Activated T-helper 1 cell treated with anti-CD3 and anti-CD28 coated beads, Interleukin-2, amount 50 U/mL, for 16 hours (primary cell): ENCODE measurements at regions not wholly inside any gene's neighbourhood (a gene's known extent, or its start where the extent isn't known, plus 50 kb on each side); places are given as distances from the start of the nearest gene placed in this dataset.

ENCODE experiments used
- DNase-seq, 2 donors: peaks; one replicate each; pipeline ENCODE4 v3.0.0-alpha.2; 2020; ENCODE audit warnings: low read depth in 1 of 2, low spot score in 1 of 2

DNA sequence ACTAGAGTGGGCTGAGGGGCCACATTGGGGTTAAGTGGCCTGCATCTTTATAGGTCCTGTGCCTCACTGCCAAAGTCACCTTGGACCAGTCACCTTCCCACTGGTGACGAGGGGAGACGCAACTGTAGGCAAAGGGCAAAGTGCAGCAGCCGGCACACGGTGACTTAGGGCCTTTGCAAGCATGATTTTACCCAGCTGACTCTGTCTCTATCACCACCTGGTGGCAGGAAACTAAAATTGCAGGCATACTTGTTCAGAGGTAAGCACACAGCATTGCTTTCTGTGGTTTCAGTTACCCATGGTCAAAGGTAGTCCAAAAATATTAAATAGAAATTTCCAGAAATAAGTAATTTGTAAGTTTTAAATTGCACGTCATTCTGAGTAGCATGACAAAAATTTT is 1164.4 kb downstream of the BRD1 start:
- DNase-seq = no peak

DNA sequence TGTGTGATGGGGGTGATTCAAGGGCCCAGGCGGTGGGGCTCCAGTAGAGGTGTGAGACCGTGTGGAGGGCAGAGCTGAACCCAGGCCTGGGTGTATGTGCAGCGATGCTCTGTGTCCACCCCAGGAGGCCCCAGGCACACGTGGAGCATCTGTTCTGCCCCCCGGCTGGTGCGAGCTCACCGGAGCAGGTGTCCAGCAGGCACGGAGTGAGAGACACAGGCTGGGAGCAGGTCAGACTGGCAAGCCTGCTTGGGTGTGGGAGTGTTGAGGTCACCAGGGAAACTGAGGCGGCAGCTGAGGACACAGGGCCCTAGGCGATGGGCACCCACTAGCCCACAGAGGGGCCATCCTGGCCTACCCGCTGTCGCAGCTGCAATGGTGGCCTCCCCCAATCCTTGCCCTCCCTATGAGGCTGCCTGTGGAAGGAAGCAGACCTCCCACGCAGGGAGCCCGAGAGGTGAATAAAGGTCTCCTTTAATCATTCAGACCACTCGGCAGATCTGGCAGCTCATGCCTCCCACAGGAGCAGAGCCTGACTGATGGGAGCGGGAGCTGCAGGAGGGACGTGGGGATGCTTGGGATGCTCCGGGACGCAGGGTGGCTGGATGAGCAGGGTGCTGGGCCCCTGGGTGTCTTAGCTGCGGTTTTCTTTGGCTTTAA is 1165.1 kb downstream of the BRD1 start:
- no peak for DNase-seq

DNA sequence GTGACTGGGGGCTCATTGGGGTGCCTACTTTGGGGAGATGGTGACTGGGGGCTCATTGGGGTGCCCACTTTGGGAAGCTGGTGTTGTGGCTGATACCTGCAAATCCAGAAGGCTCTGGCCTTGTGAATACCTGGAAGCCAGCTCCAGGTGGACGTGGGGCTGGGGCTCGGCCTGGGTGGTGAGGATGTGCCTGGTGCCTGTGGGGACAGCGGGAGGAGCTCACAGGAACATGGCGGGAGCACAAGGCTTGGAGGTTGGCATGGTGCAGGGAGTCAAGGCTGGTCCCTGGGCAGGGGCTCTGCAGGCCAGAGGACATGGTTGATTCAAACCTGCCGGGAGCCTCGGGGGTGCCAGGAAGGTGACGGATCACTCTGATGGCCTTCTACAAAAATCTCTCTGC is 1165.7 kb downstream of the BRD1 start:
- DNase-seq = no peak

DNA sequence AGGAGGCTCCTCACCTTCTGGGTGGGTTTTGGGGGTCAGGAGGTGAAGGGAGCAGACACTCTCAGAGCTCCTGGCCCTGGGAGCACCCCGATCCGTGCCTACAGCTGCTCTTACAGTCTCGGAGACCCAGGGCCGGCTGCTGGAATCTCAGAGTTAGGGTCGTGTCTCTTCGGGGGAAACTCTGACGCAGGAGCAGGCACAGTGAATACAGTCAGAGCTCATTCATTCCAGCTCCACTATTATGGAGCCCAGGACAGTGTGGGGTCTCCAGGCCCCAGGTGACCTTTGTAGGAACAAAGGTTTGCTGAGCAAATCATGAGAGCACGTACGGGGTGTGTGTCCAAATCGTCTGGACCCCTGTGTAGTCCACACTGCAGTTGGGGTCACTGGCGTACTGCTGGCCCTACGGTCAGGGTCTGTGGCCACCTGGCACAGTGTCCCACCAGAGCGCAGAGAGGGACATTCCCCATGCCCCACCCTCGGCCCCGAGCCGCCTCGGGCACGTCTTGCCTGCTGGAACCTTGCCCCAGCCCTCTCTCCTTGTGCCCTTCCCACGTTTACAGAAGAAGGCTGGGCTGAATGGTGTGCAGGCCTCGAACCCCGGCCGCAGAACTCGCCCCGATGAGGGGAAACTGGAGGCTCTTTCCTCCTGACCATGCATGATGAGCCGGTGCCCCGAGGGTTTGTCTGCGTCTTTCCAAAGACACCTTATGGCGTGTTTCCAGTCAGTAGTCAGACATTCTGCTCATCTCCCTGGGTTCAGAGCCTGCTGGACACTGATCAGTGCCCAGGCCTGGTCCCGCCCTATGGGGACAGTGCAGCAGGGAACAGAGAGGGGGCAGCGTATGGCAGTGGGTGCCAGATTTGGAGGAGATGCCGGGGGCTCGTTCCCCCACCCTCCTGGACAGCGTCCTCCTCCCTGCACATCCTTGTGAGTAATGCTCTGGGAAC is 1166.6 kb downstream of the BRD1 start:
- DNase-seq = no peak

DNA sequence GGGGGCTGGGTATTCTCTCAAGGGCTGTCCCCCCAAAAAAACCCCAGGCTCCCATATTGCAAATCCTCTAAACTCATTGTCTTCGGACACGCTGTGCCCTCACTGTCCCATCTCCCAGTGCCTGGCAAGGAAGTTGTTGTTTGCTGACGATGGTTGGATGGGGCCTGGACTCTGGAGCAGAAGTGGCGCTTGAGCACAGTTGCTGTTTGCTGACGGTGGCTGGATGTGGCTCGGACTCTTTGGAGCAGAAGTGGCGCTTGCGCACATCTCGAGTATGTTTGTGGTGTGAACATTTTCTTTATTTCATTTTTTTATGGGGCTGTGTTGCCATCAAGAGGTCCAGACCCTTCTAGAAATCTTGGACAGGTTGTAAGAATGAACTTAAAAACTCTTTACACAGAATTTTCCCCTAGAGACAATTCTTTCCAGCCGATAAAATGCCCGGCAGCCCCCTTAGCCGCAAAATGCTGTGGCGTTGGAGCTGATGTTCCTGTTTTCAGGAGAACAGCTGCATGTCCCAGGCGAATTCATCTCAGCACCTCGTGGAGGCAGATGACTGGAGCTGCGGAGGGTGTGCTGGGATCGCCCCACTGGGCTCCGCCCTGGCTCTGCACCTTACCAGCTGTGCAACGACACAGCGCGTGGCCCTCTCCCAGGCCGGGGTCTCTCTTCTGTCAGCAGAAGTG is 1167.4 kb downstream of the BRD1 start:
- no peak for DNase-seq

DNA sequence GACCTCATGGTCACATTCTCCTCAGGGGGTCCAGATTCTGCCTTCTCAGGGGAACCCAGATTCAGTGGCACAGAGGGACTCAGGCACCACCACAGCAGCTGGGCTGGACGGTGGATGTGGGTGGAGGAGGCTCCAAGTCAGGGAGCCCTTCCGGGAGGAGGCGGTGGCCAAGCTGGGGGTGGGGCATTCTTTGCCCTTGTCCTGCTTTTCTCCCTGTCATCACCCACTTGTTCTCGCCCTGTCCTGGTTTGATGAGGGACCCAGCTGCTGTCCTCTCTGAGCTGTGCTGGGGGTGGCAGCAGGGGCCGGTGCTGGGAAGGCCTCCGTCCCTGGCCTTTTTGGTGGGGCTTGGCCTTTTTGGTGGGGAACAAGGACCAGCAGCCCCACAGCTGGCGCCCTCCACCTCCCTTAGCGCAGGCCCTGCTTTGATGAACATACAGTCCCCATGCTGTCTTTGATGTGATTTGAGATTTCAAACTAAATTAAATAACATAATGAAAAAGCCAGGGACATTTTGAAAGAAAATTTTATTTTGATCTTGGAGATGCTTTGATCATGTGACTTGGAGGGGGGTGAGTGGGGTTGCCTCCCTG is 1168.2 kb downstream of the BRD1 start:
- DNase-seq = no peak

DNA sequence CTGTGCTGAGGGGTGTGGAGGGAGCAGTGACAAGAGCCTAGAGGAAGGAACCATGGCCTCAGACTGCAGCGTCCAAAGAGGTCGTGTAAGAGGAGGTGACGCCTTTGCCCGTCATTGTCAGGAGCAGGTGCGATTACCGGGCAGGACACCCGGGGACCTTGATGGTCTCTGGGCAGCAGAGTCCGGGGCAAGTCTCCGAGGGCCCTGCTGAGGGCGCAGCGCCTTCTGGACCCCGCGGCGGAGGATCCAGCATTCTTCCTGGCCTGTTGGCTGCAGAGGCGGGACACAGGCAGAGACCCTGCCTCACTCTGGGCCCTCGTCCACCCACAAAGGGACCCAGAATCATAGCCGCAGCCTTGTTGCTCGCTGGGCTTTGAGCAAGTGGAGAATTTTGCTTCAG is 1168.8 kb downstream of the BRD1 start:
- no peak for DNase-seq

DNA sequence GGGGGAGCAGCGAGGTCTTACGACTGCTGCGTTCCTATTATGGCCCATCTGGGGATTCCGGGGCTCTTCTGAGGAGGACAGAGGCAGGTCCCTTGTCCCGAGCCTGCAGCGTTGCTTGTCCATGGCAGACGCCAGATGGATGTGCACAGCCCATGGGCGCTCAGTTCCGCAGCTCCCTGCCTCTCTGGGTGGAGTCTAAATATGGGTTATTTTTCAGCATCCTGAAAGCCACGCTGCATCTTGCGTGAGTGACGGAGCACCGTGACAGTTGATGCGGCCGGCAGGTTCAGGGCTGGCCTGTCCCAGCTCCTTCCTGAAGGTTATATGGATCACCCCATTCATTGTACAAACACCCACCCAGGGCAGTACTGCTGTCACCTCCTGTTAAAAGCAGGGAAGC is 1169.4 kb downstream of the BRD1 start:
- DNase-seq = no peak

DNA sequence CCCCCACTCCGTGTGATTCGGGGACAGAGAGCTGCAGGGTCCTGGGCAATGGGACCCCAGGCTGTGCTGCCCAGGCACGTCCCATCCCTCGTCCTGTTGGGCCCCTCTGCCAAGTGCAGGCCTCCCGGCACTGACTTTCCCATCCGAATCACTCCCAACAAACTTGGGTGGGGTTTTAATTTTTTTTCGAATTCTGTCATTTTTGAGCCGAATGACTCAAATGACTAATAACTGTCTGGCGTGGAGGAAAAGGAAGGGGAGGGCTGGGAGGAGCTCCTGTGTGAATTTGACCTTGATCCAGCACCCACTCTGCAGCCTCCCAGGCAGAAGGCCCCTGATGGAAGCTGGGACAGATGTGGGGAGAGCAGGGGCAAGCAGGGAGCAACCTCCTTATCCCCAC is 1173.2 kb downstream of the BRD1 start:
- DNase-seq = no peak

DNA sequence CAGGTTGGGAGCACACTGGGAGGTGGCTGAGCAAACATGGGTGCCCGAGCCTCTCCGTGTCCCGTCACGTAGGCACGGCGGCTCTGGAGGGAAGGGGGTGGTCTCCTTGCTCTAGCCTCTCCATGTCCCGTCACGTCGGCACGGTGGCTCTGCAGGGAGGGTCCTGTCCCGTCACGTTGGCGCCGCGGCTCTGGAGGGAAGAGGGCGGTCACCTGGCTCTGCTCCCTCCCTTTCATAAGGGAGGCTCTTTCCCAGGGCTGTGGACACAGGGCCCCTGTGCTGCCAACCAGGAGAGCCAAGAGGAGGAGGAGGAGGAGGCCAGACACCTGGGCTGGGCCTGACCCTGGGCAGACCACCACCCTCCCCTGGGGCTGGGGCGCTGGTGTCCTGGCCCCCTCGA is 1173.7 kb downstream of the BRD1 start:
- no peak for DNase-seq

DNA sequence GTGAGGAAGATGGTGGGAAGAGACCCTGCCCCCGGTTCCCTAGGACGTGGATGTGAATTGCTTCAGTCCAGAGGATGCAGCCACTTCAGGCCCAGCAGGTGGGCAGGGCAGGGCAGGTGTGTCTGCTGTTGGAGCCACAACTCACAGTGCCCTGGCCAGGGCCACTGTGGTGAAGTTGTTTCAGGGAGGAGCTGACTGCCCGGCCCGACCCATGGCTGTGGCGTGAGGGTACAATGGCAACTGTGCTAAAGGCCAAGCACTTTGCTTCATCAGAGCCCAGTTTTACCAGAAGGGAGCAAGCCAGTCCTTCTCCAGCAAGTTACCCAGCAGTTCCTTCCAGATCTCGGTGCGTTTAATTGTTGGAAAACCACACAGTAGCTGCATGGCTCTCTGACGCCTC is 1174.4 kb downstream of the BRD1 start:
- no peak for DNase-seq

DNA sequence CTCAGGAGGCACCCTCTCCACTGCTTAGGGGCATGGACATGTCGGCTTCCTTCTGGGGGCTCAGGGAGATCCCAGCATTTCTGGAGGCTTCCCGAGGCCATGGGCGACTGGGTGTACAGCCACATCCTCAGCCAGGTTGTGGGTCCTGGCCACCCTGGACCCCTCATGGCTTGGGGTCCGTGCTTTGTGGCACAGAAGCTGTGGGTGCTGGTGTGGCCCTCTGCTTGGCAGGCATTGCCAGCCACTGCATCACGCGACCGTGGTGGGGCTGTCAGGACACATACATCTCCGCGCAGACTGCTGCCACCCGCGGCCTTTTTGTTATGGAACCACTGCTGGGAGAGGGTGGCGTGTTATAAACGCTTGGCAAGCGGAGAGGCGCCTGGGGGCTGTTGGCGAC is 1174.9 kb downstream of the BRD1 start:
- no peak for DNase-seq

DNA sequence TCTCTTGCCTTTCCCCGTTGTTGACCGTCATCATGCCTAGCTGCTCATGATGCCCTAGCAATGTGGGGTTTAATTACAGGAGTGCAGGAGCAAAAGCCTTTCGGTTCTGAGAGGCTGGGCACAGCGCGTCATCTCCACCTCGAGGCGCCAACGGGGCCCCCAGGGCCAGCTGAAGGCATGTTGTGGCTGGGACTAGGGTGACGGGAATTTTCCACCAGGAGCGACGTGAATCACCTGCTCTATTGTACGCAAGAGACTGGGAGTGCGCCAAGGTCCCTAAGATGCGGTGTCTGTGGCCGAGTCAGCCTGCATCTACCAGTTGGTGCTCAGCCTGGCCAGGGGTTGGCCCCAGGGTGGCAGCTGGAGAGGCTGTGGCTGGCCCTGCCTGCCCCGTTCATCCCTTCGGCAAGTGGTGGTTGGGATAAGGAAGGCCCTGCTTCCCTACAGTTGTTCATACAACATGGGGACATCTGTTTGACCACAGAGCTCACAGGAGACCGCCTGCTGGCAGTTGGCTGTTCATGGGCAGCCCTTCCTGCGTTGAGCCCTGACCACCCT is 1175.6 kb downstream of the BRD1 start:
- no peak for DNase-seq

DNA sequence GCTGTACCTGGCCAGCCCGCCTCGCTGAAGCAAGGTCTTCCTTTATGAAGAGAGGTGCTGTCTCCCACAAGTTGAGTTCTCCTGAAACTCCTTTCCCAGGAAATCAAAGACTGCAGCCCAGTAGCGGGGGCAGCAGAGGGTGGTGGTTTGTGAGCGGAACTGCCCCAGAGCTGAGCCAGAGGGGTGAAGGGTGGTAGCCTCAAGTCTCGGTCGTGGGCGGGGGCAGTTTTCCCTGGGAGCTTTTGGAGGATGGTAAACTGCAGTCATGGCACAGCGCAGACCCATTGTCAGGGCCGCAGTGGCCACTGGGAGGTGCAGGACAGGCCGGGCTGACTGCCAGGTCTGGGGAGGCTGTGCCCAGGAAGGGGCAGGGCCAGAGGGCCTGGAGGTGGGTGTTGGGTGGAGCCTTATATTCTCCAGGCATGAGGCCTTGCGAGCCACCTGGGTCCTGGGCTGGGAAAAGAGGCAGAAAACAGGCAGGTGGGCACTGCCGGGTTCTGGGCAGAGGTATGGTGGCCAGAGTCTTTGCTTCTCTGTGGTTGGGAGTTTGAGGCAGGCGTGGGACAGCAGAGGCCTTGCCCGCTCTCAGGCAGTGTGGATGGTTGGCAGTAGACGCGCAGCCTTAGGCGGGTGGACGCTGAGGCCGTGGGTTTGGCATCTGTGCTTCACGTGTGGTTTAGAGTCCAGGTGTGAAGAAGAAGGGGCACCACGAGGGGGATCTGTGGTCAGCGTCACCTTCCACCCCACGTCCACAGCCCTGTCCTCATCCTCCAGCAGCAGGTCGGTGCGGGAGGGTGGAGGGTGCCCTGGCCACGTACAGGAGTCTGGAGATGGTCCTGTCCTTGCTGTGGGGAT is 1176.4 kb downstream of the BRD1 start:
- DNase-seq = no peak

DNA sequence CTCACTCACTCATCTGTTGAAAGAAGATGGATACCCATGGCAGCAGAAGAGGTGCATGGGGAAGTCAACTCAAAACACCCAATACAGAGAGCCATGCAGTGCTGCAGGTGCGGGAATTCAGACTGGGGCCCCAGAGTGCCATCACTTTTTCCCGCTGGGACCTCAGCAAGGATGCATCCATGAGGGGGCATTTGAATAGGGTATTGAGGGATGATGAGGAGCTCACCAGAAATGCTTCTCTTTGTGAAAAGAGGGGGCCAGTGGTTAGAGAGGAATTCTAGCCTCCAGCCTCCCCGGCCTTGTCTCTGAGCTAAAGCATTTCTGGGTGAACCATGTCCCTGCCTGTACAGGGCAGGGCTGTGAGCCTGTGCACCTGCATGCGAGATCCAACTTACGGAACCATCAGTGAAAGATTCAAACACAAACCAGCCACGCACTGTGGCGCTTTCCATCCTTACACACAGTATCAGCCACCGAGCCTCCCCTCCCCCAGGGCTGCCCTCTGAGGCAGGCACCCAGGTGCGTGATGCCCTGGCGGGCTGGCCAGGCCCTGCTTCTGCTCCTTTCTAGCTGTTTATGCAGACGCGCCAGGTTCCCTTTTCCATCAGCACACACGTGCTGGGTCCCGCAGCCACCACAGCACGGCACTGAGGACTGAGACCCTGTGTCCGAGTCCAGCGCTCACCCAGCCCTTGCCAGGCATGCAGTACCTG is 1177.2 kb downstream of the BRD1 start:
- DNase-seq = no peak

DNA sequence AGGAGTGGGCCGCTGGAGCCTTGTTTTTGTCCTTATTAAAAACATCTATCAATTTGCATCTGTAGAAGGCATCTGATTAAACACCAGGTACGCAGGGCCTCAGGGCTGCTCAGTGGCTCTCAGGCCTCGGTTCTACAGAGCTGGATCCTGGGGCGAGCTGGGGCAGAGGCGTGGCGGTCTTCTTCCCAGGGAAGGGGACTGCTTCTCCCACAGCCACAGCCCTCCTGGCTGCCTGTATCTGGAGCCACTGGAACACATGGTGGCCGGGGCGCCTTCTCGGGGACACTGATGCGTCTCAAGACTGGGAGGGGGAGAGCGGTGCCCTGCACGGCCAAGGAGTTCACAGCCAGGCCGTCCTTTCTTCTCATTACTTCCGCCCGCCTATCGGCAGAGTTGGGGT is 1178.2 kb downstream of the BRD1 start:
- no peak for DNase-seq

DNA sequence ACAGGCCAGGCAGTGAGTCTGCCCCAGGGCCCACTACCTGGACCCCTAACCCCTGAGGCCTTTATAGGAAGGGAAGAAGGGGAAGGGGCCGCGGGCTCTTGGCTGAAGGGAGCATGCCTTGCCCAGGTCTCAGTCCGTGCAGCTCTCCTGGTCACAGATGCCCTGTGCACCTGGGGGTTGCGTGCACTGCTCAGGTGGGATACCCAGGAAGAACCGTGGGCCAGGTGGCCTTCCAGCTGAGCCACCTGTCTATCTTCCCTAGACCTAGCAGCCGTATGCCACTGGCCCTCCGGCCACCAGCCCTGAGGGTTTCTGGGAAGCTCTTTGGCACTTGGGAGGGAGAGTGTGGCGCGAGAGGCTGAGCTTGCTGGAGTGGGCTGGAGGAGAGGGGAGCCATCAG is 1178.6 kb downstream of the BRD1 start:
- DNase-seq = no peak

DNA sequence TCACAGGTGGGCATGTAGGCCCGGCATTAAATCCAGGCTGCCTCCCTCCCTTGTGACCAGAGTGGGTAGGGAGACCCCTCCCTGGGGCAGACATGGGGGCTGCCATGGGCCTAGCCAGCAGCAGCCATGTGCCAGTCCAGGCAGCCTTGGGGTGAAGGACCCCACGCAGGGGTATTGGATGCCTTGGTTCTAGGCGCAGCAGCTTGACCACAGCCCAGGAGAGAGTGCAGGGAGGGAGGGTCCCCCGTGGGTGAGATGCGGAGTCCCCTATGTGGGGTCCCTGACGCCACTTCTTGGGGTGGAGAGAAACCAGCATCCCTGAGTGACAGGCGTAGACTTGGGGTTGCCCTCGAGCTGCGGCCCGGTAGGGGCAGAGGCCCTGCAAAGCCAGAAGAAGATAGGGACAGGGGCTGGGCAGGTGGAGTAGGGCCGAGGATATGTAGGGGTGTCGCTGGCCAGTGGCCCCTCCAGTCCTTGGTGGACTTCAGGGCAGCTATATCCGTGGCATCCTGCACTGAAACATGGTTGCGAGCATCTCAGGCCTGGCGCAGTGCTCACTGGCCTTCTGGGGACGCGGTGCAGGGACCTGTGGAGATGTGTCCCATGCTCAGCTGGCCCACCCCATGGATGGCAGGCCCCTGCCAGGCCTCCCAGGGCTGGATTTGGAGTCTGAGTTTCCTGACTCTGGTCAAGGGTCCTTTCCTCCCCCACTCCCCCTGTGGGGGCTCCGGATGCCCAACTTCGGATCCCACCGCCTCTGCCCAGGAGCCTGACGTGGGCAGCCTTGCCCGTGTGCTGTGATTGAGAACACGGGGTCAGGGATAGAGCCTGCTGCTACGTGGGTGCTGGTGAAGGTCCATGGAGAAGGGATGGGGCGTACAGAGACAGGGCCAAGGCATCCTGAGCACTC is 1179.8 kb downstream of the BRD1 start:
- no peak for DNase-seq

DNA sequence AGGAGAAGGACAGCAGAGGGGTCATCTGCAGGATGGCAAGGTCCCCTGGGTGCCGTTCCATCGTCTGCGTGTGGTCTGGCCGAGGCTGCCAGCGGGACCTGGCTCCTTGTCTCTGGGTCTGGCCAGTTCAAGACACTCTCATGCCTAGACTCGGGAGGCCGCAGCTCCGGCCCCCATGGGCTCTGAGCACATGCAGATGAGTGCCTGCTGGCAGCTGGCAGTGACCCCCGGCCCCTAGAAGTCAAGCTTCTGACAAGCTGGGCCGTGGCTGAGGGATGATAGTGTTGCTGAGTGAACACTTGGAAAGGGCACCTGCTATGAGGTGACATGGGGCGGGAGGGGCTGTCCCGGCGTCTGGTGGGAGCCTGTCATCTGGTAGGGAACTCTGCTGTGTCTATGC is 1180.6 kb downstream of the BRD1 start:
- no peak for DNase-seq
